GM18505 (cell line): ENCODE measurements at regions not wholly inside any gene's neighbourhood (a gene's known extent, or its start where the extent isn't known, plus 50 kb on each side); places are given as distances from the start of the nearest gene placed in this dataset.

Source experiments
- ATAC-seq: cut with Tn5 transposase; IDR thresholded peaks from one replicate; pipeline ENCODE4 v1.9.1; 2021; ENCODE audit not compliant: unreplicated experiment
- POLR2A ChIP-seq: IDR thresholded peaks from 4 replicates; pipeline ENCODE4 v1.6.1; 2011; ENCODE audit warnings: borderline replicate concordance; ENCODE audit not compliant: insufficient read depth, insufficient read length; ENCODE audit errors: extremely low read depth

- no peak for ATAC-seq
Observed at GRCh38 chr4:180394730-180395129, 1848.5 kb upstream of the TENM3 start.

GRCh38 chr4:180398564-180398963, 1844.6 kb upstream of the TENM3 start:
- ATAC-seq = no peak
- TF ChIP-seq POLR2A = no peak

More at GRCh38 chr4:180394730-180395129, 1848.5 kb upstream of the TENM3 start:
- TF ChIP-seq POLR2A = no peak

GRCh38 chr4:180407275-180407885, 1835.8 kb upstream of the TENM3 start:
- no peak for ATAC-seq
- no peak for TF ChIP-seq POLR2A

- ATAC-seq = no peak
- no peak for TF ChIP-seq POLR2A
Observed at GRCh38 chr4:180418819-180419531, 1824.2 kb upstream of the TENM3 start.

GRCh38 chr4:180422989-180423711, 1820.1 kb upstream of the TENM3 start:
- TF ChIP-seq POLR2A = no peak
- ATAC-seq = no peak

- no peak for TF ChIP-seq POLR2A
- ATAC-seq = no peak
Observed at GRCh38 chr4:180423712-180424057, 1819.5 kb upstream of the TENM3 start.

- no peak for TF ChIP-seq POLR2A
- no peak for ATAC-seq
Observed at GRCh38 chr4:180426938-180427337, 1816.3 kb upstream of the TENM3 start.

- ATAC-seq = no peak
- no peak for TF ChIP-seq POLR2A
Observed at GRCh38 chr4:180430283-180430682, 1812.9 kb upstream of the TENM3 start.

- peak; percentile 68 for ATAC-seq
Observed at GRCh38 chr4:180434131-180434895, 1808.9 kb upstream of the TENM3 start.

GRCh38 chr4:180436361-180436760, 1806.8 kb upstream of the TENM3 start:
- ATAC-seq = no peak
- TF ChIP-seq POLR2A = no peak

More at GRCh38 chr4:180434131-180434895, 1808.9 kb upstream of the TENM3 start:
- no peak for TF ChIP-seq POLR2A

- no peak for TF ChIP-seq POLR2A
- ATAC-seq = no peak
Observed at GRCh38 chr4:180437601-180438000, 1805.6 kb upstream of the TENM3 start.

- no peak for ATAC-seq
- no peak for TF ChIP-seq POLR2A
Observed at GRCh38 chr4:180448306-180448705, 1794.9 kb upstream of the TENM3 start.

GRCh38 chr4:180449395-180449956, 1793.7 kb upstream of the TENM3 start:
- ATAC-seq = peak; percentile 94
- no peak for TF ChIP-seq POLR2A
